CD4-positive, CD25-positive, alpha-beta regulatory T cell (primary cell): ENCODE measurements at regions not wholly inside any gene's neighbourhood (a gene's known extent, or its start where the extent isn't known, plus 50 kb on each side); places are given as distances from the start of the nearest gene placed in this dataset.
A peak's percentile ranks its signal among the peaks of the same experiment; 100 is the strongest.

ENCODE experiments used
- ATAC-seq, 2 donors: fragments of 150-1000 bp; cut with Tn5 transposase; one replicate each; pipeline ENCODE4 v1.10.0; 2021; ENCODE audit warnings: low read depth in 2 of 2, moderate number of reproducible peaks in 2 of 2, moderate library complexity in 1 of 2
- DNase-seq, 3 donors: peaks; one replicate each; pipeline versions ENCODE4 v3.0.0 to v3.0.0-alpha.2; 2012 to 2022; ENCODE audit warnings: mixed read lengths in 1 of 3
- H3K27ac ChIP-seq: one replicate; pipeline ENCODE4 v1.7.0; 2013; ENCODE audit warnings: mild to moderate bottlenecking, low read length; ENCODE audit not compliant: insufficient read depth, poor library complexity, severe bottlenecking
- H3K27me3 ChIP-seq: one replicate; pipeline ENCODE4 v1.7.0; 2013; ENCODE audit warnings: low read length; ENCODE audit not compliant: control insufficient read depth, insufficient read depth
- H3K36me3 ChIP-seq: one replicate; pipeline ENCODE4 v1.7.0; 2013; ENCODE audit warnings: mild to moderate bottlenecking, low read length, moderate library complexity; ENCODE audit not compliant: control insufficient read depth, insufficient read depth
- H3K4me1 ChIP-seq: 2 replicates; pipeline ENCODE4 v1.7.0; 2013; ENCODE audit warnings: mild to moderate bottlenecking, low read length; ENCODE audit not compliant: insufficient read depth, control insufficient read depth, poor library complexity, severe bottlenecking
- H3K4me3 ChIP-seq: one replicate; pipeline ENCODE4 v1.7.0; 2013; ENCODE audit warnings: low read depth, mild to moderate bottlenecking, low read length, moderate library complexity
- H3K9me3 ChIP-seq, 2 experiments: 1 replicate in 1 of 2; 2 replicates in 1 of 2; pipeline ENCODE4 v1.7.0; 2013; ENCODE audit warnings: low read length in 2 of 2, mild to moderate bottlenecking in 1 of 2, moderate library complexity in 1 of 2; ENCODE audit not compliant: control insufficient read depth in 2 of 2
- H3K27ac Mint-ChIP-seq, 3 donors: one replicate each; pipeline ENCODE4 v1.8.0; 2020 to 2022; ENCODE audit warnings: mild to moderate bottlenecking in 3 of 3, mixed read lengths in 3 of 3, moderate library complexity in 2 of 3
- H3K27me3 Mint-ChIP-seq: one replicate; pipeline ENCODE4 v1.8.0; 2022; ENCODE audit warnings: mild to moderate bottlenecking, mixed read lengths
- H3K36me3 Mint-ChIP-seq: one replicate; pipeline ENCODE4 v1.8.0; 2020; ENCODE audit warnings: mixed read lengths
- H3K4me1 Mint-ChIP-seq, 4 donors: one replicate each; pipeline ENCODE4 v1.8.0; 2020 to 2022; ENCODE audit warnings: mixed read lengths in 4 of 4, mild to moderate bottlenecking in 1 of 4
- H3K4me3 Mint-ChIP-seq, 4 donors: one replicate each; pipeline ENCODE4 v1.8.0; 2020 to 2022; ENCODE audit warnings: mild to moderate bottlenecking in 4 of 4, mixed read lengths in 4 of 4, moderate library complexity in 3 of 4
- H3K9me3 Mint-ChIP-seq, 7 donors: one replicate each; pipeline ENCODE4 v1.8.0; 2020 to 2022; ENCODE audit warnings: mixed read lengths in 7 of 7, mild to moderate bottlenecking in 3 of 7, moderate library complexity in 2 of 7

DNA sequence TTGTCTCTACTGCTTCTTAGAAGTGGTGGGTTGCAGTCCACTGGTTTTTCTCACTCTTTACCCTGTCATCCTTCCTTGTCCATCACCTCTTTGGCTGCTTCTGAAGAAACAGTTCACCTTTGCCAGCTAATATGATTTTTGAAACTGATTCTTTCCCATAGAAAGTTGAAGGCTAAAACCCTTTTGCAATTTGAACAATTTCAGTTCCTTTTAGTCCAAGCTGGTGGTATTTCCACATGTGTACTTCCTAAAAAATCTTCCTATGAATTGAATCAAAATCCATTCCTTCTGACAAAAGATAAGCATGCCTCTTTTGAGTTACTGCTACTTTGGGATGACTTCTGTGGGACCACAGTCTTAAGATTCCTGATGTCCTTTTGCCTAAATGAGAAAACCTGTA lies 210.0 kb upstream of the MAN1A1 start:
- Mint-ChIP-seq H3K9me3 (peaks cover 0 to 3% (median 1%) of the 10 kb centered on the region in 7 donors), H3K4me1 (no peaks in the 10 kb centered on the region), H3K27ac (no peak overlapping the region), H3K4me3 (no peak overlapping the region), H3K27me3 (peaks cover 16% of the 10 kb centered on the region), H3K36me3 (no peaks in the 10 kb centered on the region)
- DNase-seq (no peak), ATAC-seq (no peak)
- H3K27ac ChIP-seq: no peak overlapping the region
- H3K36me3 ChIP-seq: no peaks in the 10 kb centered on the region
- no peaks in the 10 kb centered on the region for H3K4me1 ChIP-seq
- H3K27me3 ChIP-seq: no peaks in the 10 kb centered on the region
- no peak overlapping the region for H3K4me3 ChIP-seq
- no peaks in the 10 kb centered on the region for H3K9me3 ChIP-seq

DNA sequence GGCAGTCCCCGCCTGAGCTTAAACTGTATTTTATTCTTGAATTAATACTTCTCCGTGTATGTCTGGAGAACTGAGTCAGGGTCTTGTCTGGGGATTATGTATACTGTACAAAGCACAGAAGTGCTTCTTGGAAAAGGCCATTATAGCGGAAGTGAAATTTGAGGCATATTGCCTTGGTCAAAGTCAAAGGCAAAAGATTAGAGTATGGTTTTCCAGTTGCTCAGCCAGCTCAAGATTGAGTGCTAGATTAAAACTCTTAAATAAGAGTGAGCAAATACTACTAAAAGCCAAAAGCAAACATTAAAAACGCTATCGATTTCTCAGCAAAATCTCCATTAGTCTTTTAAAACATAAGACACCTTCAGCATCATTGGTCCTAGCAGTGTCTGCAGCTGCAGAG lies 207.7 kb upstream of the MAN1A1 start:
- Mint-ChIP-seq H3K9me3 (peaks cover 0 to 6% (median 2%) of the 10 kb centered on the region in 7 donors), H3K36me3 (no peaks in the 10 kb centered on the region), H3K27ac (no peak overlapping the region), H3K4me1 (no peaks in the 10 kb centered on the region), H3K27me3 (peaks cover 11% of the 10 kb centered on the region), H3K4me3 (no peak overlapping the region)
- H3K9me3 ChIP-seq: no peaks in the 10 kb centered on the region
- H3K27ac ChIP-seq: no peak overlapping the region
- H3K36me3 ChIP-seq: no peaks in the 10 kb centered on the region
- DNase-seq: no peak
- no peaks in the 10 kb centered on the region for H3K4me1 ChIP-seq
- H3K27me3 ChIP-seq: no peaks in the 10 kb centered on the region
- no peak overlapping the region for H3K4me3 ChIP-seq
- ATAC-seq: no peak

DNA sequence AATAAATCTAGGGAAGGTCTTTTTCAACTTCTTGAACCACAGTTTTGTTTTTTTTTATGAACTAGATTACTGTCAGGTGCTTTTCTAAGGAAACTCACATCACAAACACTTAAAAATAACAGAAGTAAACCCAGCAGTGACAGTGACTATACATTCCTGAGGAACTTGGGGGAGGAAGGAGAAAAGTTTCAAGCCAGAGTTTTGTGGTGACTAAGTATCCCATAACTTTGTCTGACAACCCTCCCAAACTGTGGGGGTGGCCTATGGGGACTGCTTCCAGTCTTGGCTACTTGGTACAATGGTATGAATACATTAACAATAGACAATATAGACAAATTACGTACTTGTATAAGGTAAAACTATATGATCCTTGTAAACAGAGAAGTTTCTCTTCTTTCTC lies 202.5 kb upstream of the MAN1A1 start:
- Mint-ChIP-seq H3K4me3 (peak overlapping the region in 1 of 4 donors; percentile 72), H3K9me3 (peaks cover 0 to 9% (median 3%) of the 10 kb centered on the region in 7 donors), H3K27ac (no peak overlapping the region), H3K36me3 (no peaks in the 10 kb centered on the region), H3K4me1 (no peaks in the 10 kb centered on the region), H3K27me3 (no peaks in the 10 kb centered on the region)
- Histone ChIP-seq H3K36me3 (no peaks in the 10 kb centered on the region), H3K4me1 (no peaks in the 10 kb centered on the region), H3K27me3 (peaks cover 13% of the 10 kb centered on the region), H3K9me3 (no peaks in the 10 kb centered on the region), H3K4me3 (no peak overlapping the region), H3K27ac (no peak overlapping the region)
- ATAC-seq: no peak
- no peak for DNase-seq

DNA sequence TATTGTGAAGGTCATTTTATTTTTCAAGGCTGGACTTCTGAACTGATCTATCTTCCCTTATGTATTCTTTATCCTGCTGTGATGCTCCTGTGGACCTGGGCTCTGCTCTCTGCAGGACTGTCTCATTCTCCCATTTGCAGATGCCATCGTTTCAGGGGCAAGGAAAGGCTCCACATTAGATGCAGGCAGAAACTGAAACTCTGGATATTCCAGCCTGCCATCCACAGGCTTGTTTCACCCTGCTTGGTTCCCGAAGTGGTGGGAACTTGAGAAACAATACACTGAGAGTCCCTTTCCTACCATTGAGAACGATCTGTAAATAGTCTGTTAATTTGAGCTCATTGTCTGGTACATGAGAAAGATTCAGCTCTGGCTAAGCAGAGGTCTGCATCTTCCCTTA lies 197.5 kb upstream of the MAN1A1 start:
- H3K4me1 Mint-ChIP-seq: no peaks in the 10 kb centered on the region
- no peaks in the 10 kb centered on the region for H3K36me3 Mint-ChIP-seq
- Histone ChIP-seq H3K27me3 (peaks cover 18% of the 10 kb centered on the region), H3K9me3 (no peaks in the 10 kb centered on the region), H3K4me1 (no peaks in the 10 kb centered on the region), H3K27ac (no peak overlapping the region), H3K36me3 (no peaks in the 10 kb centered on the region), H3K4me3 (no peak overlapping the region)
- H3K9me3 Mint-ChIP-seq: peaks cover 0 to 3% (median 0%) of the 10 kb centered on the region in 7 donors
- no peaks in the 10 kb centered on the region for H3K27me3 Mint-ChIP-seq
- no peak overlapping the region for H3K27ac Mint-ChIP-seq
- DNase-seq (no peak), ATAC-seq (no peak)
- no peak overlapping the region for H3K4me3 Mint-ChIP-seq

DNA sequence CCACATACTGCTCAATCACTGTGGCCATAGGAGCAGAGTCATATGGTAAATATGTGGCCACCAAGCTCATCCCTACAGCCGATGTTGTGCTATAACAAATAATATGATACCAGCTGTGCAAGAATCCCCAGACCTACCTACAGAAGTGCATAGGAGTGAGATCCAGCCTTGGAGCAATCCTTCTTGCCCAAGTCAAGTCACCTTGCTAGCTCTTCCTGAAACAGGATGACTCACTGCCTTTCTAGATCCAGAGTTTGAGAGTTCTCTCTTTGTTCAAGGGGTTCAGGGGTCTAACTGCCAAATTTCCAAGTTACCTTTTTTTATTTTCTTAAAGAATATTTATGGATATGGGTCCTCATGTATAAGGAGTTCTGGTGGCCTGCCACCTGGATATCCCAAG lies 195.7 kb upstream of the MAN1A1 start:
- Histone ChIP-seq H3K9me3 (no peaks in the 10 kb centered on the region), H3K27ac (no peak overlapping the region), H3K36me3 (no peaks in the 10 kb centered on the region), H3K4me1 (no peaks in the 10 kb centered on the region), H3K27me3 (peaks cover 22% of the 10 kb centered on the region), H3K4me3 (no peak overlapping the region)
- ATAC-seq (no peak), DNase-seq (no peak)
- Mint-ChIP-seq H3K27ac (no peak overlapping the region), H3K4me3 (no peak overlapping the region), H3K36me3 (no peaks in the 10 kb centered on the region), H3K4me1 (no peaks in the 10 kb centered on the region), H3K9me3 (peaks cover 0 to 2% (median 0%) of the 10 kb centered on the region in 7 donors), H3K27me3 (no peaks in the 10 kb centered on the region)

DNA sequence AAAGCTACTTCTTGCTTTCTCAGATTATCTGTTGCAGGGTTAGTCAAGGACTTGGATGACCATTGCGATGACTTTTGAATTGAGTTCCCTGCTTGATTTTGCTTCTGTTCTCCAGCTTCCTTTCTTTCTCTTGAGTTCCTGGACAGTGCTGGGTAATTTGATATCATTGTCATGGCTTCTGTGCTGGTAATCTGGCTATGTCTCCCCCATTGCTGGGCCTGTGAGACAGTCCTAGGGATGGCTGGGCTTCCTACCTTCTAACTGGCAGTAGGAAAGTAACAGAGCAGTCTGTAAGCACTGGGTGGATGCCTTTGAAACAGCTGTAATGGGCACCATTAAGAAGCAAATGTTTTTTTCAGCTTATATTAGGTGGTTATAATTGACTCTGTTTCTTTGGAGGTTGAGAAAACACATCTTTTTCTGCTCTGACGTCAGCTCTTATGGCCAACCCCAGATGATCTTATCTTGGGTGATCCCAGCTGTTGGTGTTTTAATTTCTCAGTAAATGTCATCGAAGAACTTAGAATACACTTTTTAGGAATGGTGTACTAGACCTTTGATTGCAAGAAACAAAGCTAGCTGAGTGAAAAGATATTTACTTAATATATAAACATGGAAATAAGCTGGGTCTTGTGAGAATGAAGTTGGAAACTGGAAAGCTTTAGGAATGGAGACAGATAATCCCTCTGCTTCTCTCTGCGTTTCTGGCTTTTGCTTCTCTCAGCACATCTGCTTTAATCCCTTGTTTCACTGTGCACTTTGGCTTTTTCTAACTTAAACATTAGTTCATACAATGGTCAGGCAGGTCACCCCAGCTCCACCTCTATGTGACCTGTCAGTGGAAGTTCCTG lies 195.0 kb upstream of the MAN1A1 start:
- no peaks in the 10 kb centered on the region for H3K9me3 Mint-ChIP-seq
- Histone ChIP-seq H3K36me3 (no peaks in the 10 kb centered on the region), H3K4me3 (no peak overlapping the region), H3K27me3 (peaks cover 22% of the 10 kb centered on the region), H3K9me3 (no peaks in the 10 kb centered on the region), H3K27ac (no peak overlapping the region), H3K4me1 (no peaks in the 10 kb centered on the region)
- ATAC-seq (no peak), DNase-seq (no peak)
- no peaks in the 10 kb centered on the region for H3K36me3 Mint-ChIP-seq
- H3K27me3 Mint-ChIP-seq: no peaks in the 10 kb centered on the region
- H3K27ac Mint-ChIP-seq: no peak overlapping the region
- H3K4me3 Mint-ChIP-seq: no peak overlapping the region
- no peaks in the 10 kb centered on the region for H3K4me1 Mint-ChIP-seq

DNA sequence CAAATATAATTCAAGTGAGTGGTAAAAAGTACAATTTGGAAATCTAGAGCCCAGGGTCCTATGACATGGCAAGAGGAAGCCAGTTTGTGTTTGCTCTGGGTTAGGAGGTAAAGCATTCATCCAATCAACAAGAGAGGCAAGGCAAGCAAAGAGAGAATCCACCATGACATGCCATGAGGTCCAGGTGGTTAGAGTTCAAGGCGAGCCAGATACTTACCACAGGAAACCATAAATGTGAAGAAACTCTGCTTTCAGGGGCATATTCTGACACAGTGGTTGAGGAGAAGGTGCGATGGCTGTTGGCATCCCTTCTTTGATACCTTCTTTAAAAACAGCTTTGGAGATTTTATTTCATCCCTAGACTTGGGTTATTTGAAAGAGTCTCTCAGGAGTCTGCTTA lies 193.8 kb upstream of the MAN1A1 start:
- Histone ChIP-seq H3K36me3 (no peaks in the 10 kb centered on the region), H3K27me3 (peaks cover 18% of the 10 kb centered on the region), H3K4me1 (no peaks in the 10 kb centered on the region), H3K27ac (no peak overlapping the region), H3K9me3 (no peaks in the 10 kb centered on the region), H3K4me3 (no peak overlapping the region)
- Mint-ChIP-seq H3K4me3 (no peak overlapping the region), H3K27ac (no peak overlapping the region), H3K27me3 (no peaks in the 10 kb centered on the region), H3K4me1 (no peaks in the 10 kb centered on the region), H3K9me3 (no peaks in the 10 kb centered on the region), H3K36me3 (no peaks in the 10 kb centered on the region)
- ATAC-seq: no peak
- DNase-seq: no peak

DNA sequence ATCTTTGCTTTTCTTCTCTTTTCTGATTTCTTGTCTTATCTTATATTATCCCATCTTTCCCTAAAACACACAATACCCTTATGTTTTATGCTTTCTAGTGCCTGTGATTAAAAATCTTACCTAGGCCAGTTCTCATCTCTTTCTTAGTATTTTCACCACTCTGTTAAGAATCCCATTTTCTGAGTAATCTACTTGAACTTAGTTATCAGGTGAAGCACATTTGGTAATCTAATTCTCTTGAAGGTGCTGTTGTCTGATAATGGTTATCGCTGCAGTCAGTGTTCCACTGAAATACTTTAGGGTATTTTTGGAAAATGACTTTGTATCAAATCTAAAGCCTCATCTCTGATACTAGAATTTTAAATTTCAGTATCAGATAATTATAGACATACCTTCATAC lies 192.5 kb upstream of the MAN1A1 start:
- ATAC-seq: no peak
- Histone ChIP-seq H3K9me3 (no peaks in the 10 kb centered on the region), H3K27ac (no peak overlapping the region), H3K27me3 (peaks cover 9% of the 10 kb centered on the region), H3K4me1 (no peaks in the 10 kb centered on the region), H3K36me3 (no peaks in the 10 kb centered on the region), H3K4me3 (no peak overlapping the region)
- H3K4me1 Mint-ChIP-seq: no peaks in the 10 kb centered on the region
- no peak overlapping the region for H3K4me3 Mint-ChIP-seq
- no peak for DNase-seq
- no peaks in the 10 kb centered on the region for H3K36me3 Mint-ChIP-seq
- H3K27ac Mint-ChIP-seq: no peak overlapping the region
- no peaks in the 10 kb centered on the region for H3K9me3 Mint-ChIP-seq
- H3K27me3 Mint-ChIP-seq: no peaks in the 10 kb centered on the region
